Prostate gland (tissue), 2 donors: ENCODE measurements at regions not wholly inside any gene's neighbourhood (a gene's known extent, or its start where the extent isn't known, plus 50 kb on each side); places are given as distances from the start of the nearest gene placed in this dataset.

ENCODE experiments used
- CTCF ChIP-seq, 4 experiments: fragments of 200-600 bp in 2 of 4; fragments of 450-650 bp in 2 of 4; sonication (generic) in 2 of 4; IDR thresholded peaks; 1 replicate in 3 of 4; 2 replicates in 1 of 4; pipeline ENCODE4 v1.5.1; 2016 to 2019; ENCODE audit warnings: antibody characterized with exemption in 4 of 4, mild to moderate bottlenecking in 2 of 4, moderate library complexity in 2 of 4
- POLR2A ChIP-seq: fragments of 450-650 bp; IDR thresholded peaks from one replicate; pipeline ENCODE4 v1.6.1; 2016; ENCODE audit warnings: antibody characterized with exemption, mild to moderate bottlenecking

- TF ChIP-seq POLR2A (no peak), CTCF (IDR thresholded peaks at IDR 0.05) (no peak)
Observed at GRCh38 chr5:82470185-82470994, 192.2 kb upstream of the RPS23 start.
